Breast epithelium (tissue), 4 donors: ENCODE measurements at regions not wholly inside any gene's neighbourhood (a gene's known extent, or its start where the extent isn't known, plus 50 kb on each side); places are given as distances from the start of the nearest gene placed in this dataset.
"Not testable (repeated sequence)": the region's sequence is repeated elsewhere in the genome, so short reads cannot be mapped to it uniquely, and the experiment has no call there.

ENCODE experiments used
- DNase-seq, 2 donors: peaks; one replicate each; pipeline ENCODE4 v3.0.0-alpha.2; 2019; ENCODE audit warnings: low spot score in 2 of 2
- H3K27ac ChIP-seq, 2 donors: fragments of 200-600 bp; sonication (generic) in 1 of 2; one replicate each; pipeline ENCODE4 v1.5.1; 2016 to 2019; ENCODE audit warnings: mild to moderate bottlenecking in 1 of 2
- H3K27me3 ChIP-seq, 2 donors: fragments of 200-600 bp; sonication (generic) in 1 of 2; one replicate each; pipeline versions ENCODE4 v1.5.1 to v1.6.0; 2017 to 2019; ENCODE audit warnings: control low read depth in 1 of 2, mild to moderate bottlenecking in 1 of 2
- H3K36me3 ChIP-seq: fragments of 200-600 bp; one replicate; pipeline ENCODE4 v1.5.1; 2019
- H3K4me1 ChIP-seq, 2 donors: fragments of 200-600 bp; sonication (generic); one replicate each; pipeline ENCODE4 v1.5.1; 2016 to 2019; ENCODE audit warnings: control low read depth in 1 of 2
- H3K4me3 ChIP-seq, 3 donors: fragments of 200-600 bp; sonication (generic); 1 replicate in 2 of 3; 2 replicates in 1 of 3; pipeline ENCODE4 v1.5.1; 2016 to 2019; ENCODE audit warnings: mild to moderate bottlenecking in 3 of 3, moderate library complexity in 2 of 3
- H3K9me3 ChIP-seq, 2 donors: fragments of 200-600 bp; sonication (generic) in 1 of 2; one replicate each; pipeline ENCODE4 v1.5.1; 2016 to 2019; ENCODE audit warnings: control low read depth in 1 of 2
- CTCF ChIP-seq, 3 donors: fragments of 450-650 bp; IDR thresholded peaks; one replicate each; pipeline ENCODE4 v1.5.1; 2016 to 2017; ENCODE audit warnings: antibody characterized with exemption in 3 of 3, mild to moderate bottlenecking in 3 of 3, moderate library complexity in 3 of 3
- POLR2A ChIP-seq: fragments of 450-650 bp; IDR thresholded peaks from one replicate; pipeline ENCODE4 v1.6.1; 2016; ENCODE audit warnings: antibody characterized with exemption, mild to moderate bottlenecking, moderate library complexity
- POLR2AphosphoS5 ChIP-seq, 3 donors: sonication (generic); formaldehyde crosslinking; IDR thresholded peaks; one replicate each; pipeline ENCODE4 v1.6.1; 2017; ENCODE audit warnings: antibody characterized with exemption in 3 of 3
- intact Hi-C: fragments of 100-400 bp; cut with DNase I; formaldehyde crosslinking; loops from one replicate; pipeline ENCODE4 v1.15.1; 2023; ENCODE audit warnings: low total_unique reads

- H3K9me3 ChIP-seq: peaks cover 0 to 7% of the 10 kb centered on the region in 2 donors
- no peaks in the 10 kb centered on the region for H3K36me3 ChIP-seq
- no peak for TF ChIP-seq POLR2AphosphoS5 (IDR thresholded peaks at IDR 0.05)
- no peak for TF ChIP-seq CTCF (IDR thresholded peaks at IDR 0.05)
- no peak for TF ChIP-seq POLR2A
- intact Hi-C loops: no loop called here
- DNase-seq: no peak
- no peaks in the 10 kb centered on the region for H3K27me3 ChIP-seq
- H3K27ac ChIP-seq: no peak overlapping the region
- no peaks in the 10 kb centered on the region for H3K4me1 ChIP-seq
- H3K4me3 ChIP-seq: no peak overlapping the region
These were observed 274.9 kb downstream of the KCNRG start for GRCh38 chr13:50290186-50290585.

DNA sequence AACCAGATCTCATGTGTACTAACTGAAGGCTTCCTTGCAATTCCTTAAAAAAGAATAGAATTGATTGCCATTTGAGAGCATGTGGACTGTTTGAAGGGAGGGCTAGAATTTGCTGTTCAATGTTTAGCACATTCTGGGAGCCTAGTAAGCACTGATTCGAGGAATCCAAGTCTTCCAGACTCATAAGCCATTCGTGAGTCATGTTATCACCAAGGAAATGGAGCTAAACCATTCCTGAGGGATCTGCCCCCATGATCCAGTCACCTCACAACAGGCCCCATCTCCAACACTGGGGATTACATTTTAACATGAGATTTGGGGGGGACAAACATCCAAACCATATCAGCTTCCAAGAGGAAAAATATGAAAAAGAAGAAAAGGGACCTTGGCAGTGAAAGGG is 276.4 kb downstream of the KCNRG start:
- H3K27me3 ChIP-seq: no peaks in the 10 kb centered on the region
- DNase-seq: no peak
- intact Hi-C loops: no loop called here

GRCh38 chr13:50292081-50292480 is 276.8 kb downstream of the KCNRG start:
- peaks cover 0 to 7% of the 10 kb centered on the region in 2 donors for H3K9me3 ChIP-seq
- no peak for DNase-seq
- no peak overlapping the region for H3K4me3 ChIP-seq
- no peaks in the 10 kb centered on the region for H3K4me1 ChIP-seq
- no peaks in the 10 kb centered on the region for H3K36me3 ChIP-seq
- H3K27me3 ChIP-seq: no peaks in the 10 kb centered on the region
- intact Hi-C loops: no loop called here
- H3K27ac ChIP-seq: no peak overlapping the region
- TF ChIP-seq POLR2AphosphoS5 (IDR thresholded peaks at IDR 0.05): no peak
- TF ChIP-seq POLR2A: no peak
- no peak for TF ChIP-seq CTCF (IDR thresholded peaks at IDR 0.05)

More for the DNA sequence above, 276.4 kb downstream of the KCNRG start:
- Histone ChIP-seq H3K27ac (no peak overlapping the region), H3K4me1 (no peaks in the 10 kb centered on the region), H3K9me3 (peaks cover 0 to 7% of the 10 kb centered on the region in 2 donors), H3K36me3 (no peaks in the 10 kb centered on the region), H3K4me3 (no peak overlapping the region)
- TF ChIP-seq CTCF (IDR thresholded peaks at IDR 0.05) (no peak), POLR2A (no peak), POLR2AphosphoS5 (IDR thresholded peaks at IDR 0.05) (no peak)

- H3K27me3 ChIP-seq, DNase-seq, H3K9me3 ChIP-seq, H3K4me3 ChIP-seq, intact Hi-C loops, H3K27ac ChIP-seq, H3K36me3 ChIP-seq, H3K4me1 ChIP-seq: not testable (repeated sequence)
These were observed 279.2 kb downstream of the KCNRG start for GRCh38 chr13:50294425-50294824.

DNA sequence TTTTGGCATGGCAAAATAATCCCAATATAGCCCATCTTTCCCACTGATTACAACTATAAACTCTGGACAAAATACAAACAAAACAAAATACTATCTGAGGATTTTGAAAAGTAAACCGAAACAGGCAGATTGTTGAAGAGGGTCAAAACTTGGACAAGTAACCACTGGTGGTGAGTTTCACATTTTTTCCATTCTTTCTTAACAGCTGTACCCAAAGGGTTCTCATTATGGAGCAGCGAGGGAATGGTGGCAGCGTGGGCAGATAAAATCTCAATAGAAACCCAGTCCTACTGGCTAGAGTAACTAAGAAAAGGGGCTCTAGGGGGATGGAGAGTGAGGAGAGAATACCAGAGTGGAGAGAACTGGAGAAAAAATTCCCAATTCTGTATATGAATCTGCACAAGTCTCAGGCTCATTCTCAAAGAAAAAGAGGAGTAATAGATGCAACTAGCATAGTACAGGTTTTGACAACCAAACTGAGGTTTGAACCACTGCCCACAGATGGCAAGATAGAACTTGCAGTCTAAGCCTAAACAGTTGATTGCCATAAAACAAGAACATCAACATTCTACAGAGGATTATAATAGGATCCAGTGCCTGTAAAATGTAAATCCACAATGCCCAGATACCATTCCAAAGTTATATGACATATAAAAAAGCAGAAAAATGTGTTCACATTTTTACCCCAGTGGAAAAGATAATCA is 284.5 kb downstream of the KCNRG start:
- Histone ChIP-seq H3K4me3 (no peak overlapping the region), H3K27ac (no peak overlapping the region), H3K9me3 (no peaks in the 10 kb centered on the region), H3K36me3 (no peaks in the 10 kb centered on the region), H3K27me3 (no peaks in the 10 kb centered on the region), H3K4me1 (no peaks in the 10 kb centered on the region)
- intact Hi-C loops: no loop called here
- TF ChIP-seq CTCF (IDR thresholded peaks at IDR 0.05): no peak
- TF ChIP-seq POLR2A: no peak
- no peak for TF ChIP-seq POLR2AphosphoS5 (IDR thresholded peaks at IDR 0.05)
- no peak for DNase-seq
